HEK293 (cell line): ENCODE measurements at regions not wholly inside any gene's neighbourhood (a gene's known extent, or its start where the extent isn't known, plus 50 kb on each side); places are given as distances from the start of the nearest gene placed in this dataset.

Source experiments
- CTCF ChIA-PET: fragments of 350-600 bp; formaldehyde crosslinking; extraction: SDS; loops from one replicate; lab custom pipeline; 2021; ENCODE audit warnings: antibody characterized with exemption; lab: Yijun Ruan, JAX
- POLR2A ChIA-PET: fragments of 300-600 bp; formaldehyde crosslinking; extraction: SDS; loops from one replicate; lab custom pipeline; 2020; ENCODE audit warnings: antibody characterized with exemption, inconsistent platforms; lab: Yijun Ruan, JAX
- H3K27ac ChIP-seq: fragments of 200-500 bp; sonication (Bioruptor generic); 2 replicates; pipeline ENCODE4 v1.5.1; 2014; ENCODE audit warnings: low read depth, low read length, control low read depth, inconsistent platforms; ENCODE audit errors: extremely low read depth
- H3K36me3 ChIP-seq, 2 experiments: fragments of 200-500 bp in 1 of 2; sonication (Bioruptor generic) in 1 of 2; 1 replicate in 1 of 2; 2 replicates in 1 of 2; pipeline ENCODE4 v1.5.1; 2014 to 2017; ENCODE audit warnings: inconsistent platforms in 2 of 2, low read length in 2 of 2; ENCODE audit not compliant: control insufficient read depth in 2 of 2, insufficient read depth in 1 of 2
- H3K4me1 ChIP-seq: fragments of 200-500 bp; sonication (Bioruptor generic); 2 replicates; pipeline ENCODE4 v1.5.1; 2014; ENCODE audit warnings: mild to moderate bottlenecking, low read length, inconsistent platforms; ENCODE audit not compliant: control insufficient read depth, insufficient read depth
- H3K4me3 ChIP-seq: 2 replicates; pipeline ENCODE4 v1.5.1; 2011; ENCODE audit warnings: low read depth, mild to moderate bottlenecking, control low read depth, low read length, moderate library complexity
- H3K9me3 ChIP-seq: fragments of 200-500 bp; sonication (Bioruptor generic); 2 replicates; pipeline ENCODE4 v1.5.1; 2014; ENCODE audit warnings: low read depth, low read length, inconsistent platforms; ENCODE audit not compliant: control insufficient read depth, insufficient read depth
- IKZF3 ChIP-seq: fragments of 450-650 bp; IDR thresholded peaks from 2 replicates; pipeline ENCODE4 v1.5.0; 2018; ENCODE audit warnings: missing biosample characterization, mild to moderate bottlenecking, missing genetic modification characterization, moderate library complexity
- KLF8 ChIP-seq: fragments of 450-650 bp; formaldehyde crosslinking; IDR thresholded peaks from 2 replicates; pipeline ENCODE4 v1.5.1; 2016; ENCODE audit warnings: missing biosample characterization, missing genetic modification characterization
- REPIN1 ChIP-seq: fragments of 450-650 bp; formaldehyde crosslinking; IDR thresholded peaks from 2 replicates; pipeline ENCODE4 v1.5.1; 2017; ENCODE audit warnings: missing biosample characterization, missing genetic modification characterization, low read depth
- SCRT1 ChIP-seq: fragments of 450-650 bp; formaldehyde crosslinking; IDR thresholded peaks from 2 replicates; pipeline ENCODE4 v1.5.1; 2016; ENCODE audit warnings: missing biosample characterization, missing genetic modification characterization, borderline replicate concordance
- SETDB1 ChIP-seq: IDR thresholded peaks from one replicate; pipeline ENCODE4 v1.6.1; 2017; ENCODE audit warnings: mild to moderate bottlenecking, low read length, moderate library complexity, mixed read lengths; ENCODE audit not compliant: insufficient read length
- TCF7L2 ChIP-seq: IDR thresholded peaks from 2 replicates; pipeline ENCODE4 v1.6.1; 2011; ENCODE audit warnings: low read depth, mild to moderate bottlenecking, inconsistent platforms, low read length, moderate library complexity, borderline replicate concordance
- ZBTB7A ChIP-seq: fragments of 450-650 bp; formaldehyde crosslinking; IDR thresholded peaks from 2 replicates; pipeline ENCODE4 v1.5.1; 2016; ENCODE audit warnings: low read depth, missing biosample characterization, missing genetic modification characterization
- ZFP41 ChIP-seq: fragments of 450-650 bp; formaldehyde crosslinking; IDR thresholded peaks from 2 replicates; pipeline ENCODE4 v1.5.1; 2016; ENCODE audit warnings: missing biosample characterization, missing genetic modification characterization, borderline replicate concordance
- ZNF10 ChIP-seq: fragments of 450-650 bp; formaldehyde crosslinking; IDR thresholded peaks from 2 replicates; pipeline ENCODE4 v1.5.1; 2017; ENCODE audit warnings: missing biosample characterization, missing genetic modification characterization
- ZNF121 ChIP-seq: fragments of 450-650 bp; formaldehyde crosslinking; IDR thresholded peaks from 2 replicates; pipeline ENCODE4 v1.5.1; 2016; ENCODE audit warnings: missing biosample characterization, missing genetic modification characterization
- ZNF157 ChIP-seq: fragments of 450-650 bp; formaldehyde crosslinking; IDR thresholded peaks from 2 replicates; pipeline ENCODE4 v1.5.1; 2016; ENCODE audit warnings: missing biosample characterization, missing genetic modification characterization
- ZNF302 ChIP-seq: fragments of 450-650 bp; formaldehyde crosslinking; IDR thresholded peaks from 2 replicates; pipeline ENCODE4 v1.5.1; 2016; ENCODE audit warnings: missing biosample characterization, missing genetic modification characterization, low read depth
- ZNF433 ChIP-seq: fragments of 450-650 bp; formaldehyde crosslinking; IDR thresholded peaks from 2 replicates; pipeline ENCODE4 v1.5.1; 2016; ENCODE audit warnings: missing biosample characterization, missing genetic modification characterization, low read depth
- ZNF610 ChIP-seq: fragments of 450-650 bp; formaldehyde crosslinking; IDR thresholded peaks from 2 replicates; pipeline ENCODE4 v1.5.1; 2016; ENCODE audit warnings: missing biosample characterization, missing genetic modification characterization, borderline replicate concordance
- TF ChIP-seq, protein P1 (sequence below): fragments of 450-650 bp; formaldehyde crosslinking; IDR thresholded peaks from 2 replicates; pipeline ENCODE4 v1.5.1; 2016; ENCODE audit warnings: missing biosample characterization, missing genetic modification characterization
- TF ChIP-seq, protein P2 (sequence below): fragments of 450-650 bp; formaldehyde crosslinking; conservative IDR thresholded peaks from 2 replicates; pipeline ENCODE4 v1.5.1; 2016; ENCODE audit warnings: low read depth, missing biosample characterization, missing genetic modification characterization
- TF ChIP-seq, protein P3 (sequence below): fragments of 450-650 bp; formaldehyde crosslinking; IDR thresholded peaks from 2 replicates; pipeline ENCODE4 v1.5.1; 2016; ENCODE audit warnings: missing biosample characterization, missing genetic modification characterization
- TF ChIP-seq, protein P4 (sequence below): fragments of 450-650 bp; formaldehyde crosslinking; IDR thresholded peaks from 2 replicates; pipeline ENCODE4 v1.5.1; 2016; ENCODE audit warnings: missing biosample characterization, missing genetic modification characterization
- TF ChIP-seq, protein P5 (sequence below): fragments of 450-650 bp; formaldehyde crosslinking; IDR thresholded peaks from 2 replicates; pipeline ENCODE4 v1.5.1; 2017; ENCODE audit warnings: missing biosample characterization, missing genetic modification characterization
- TF ChIP-seq, protein P6 (sequence below): fragments of 450-650 bp; formaldehyde crosslinking; IDR thresholded peaks from 2 replicates; pipeline ENCODE4 v1.5.1; 2016; ENCODE audit warnings: missing biosample characterization, missing genetic modification characterization

DNA sequence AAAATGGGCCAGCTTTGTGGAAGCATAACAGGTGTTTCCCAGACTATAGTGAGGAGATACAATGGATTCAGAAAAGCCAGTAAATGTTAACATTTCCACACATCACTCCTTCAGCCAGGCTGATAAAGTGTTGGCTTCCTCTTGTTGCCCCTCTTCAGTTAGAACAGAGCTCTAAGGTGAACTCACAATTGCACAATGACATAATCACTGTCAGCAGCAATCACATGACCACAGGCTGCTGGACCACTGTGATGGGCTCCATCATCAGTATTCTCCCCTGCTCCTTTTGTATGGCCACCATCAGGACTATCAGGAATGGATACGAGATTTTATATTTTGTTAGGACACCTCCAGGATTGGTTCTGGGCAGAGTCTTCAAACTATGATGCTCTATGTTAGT, 849.4 kb upstream of the GHITM start (continued):
- TF ChIP-seq ZNF433 (tag by site-specific recombination) (no peak), SETDB1 (no peak), KLF8 (tag by site-specific recombination) (no peak), ZNF610 (tag by site-specific recombination) (no peak)
- TF ChIP-seq, protein P1, sequence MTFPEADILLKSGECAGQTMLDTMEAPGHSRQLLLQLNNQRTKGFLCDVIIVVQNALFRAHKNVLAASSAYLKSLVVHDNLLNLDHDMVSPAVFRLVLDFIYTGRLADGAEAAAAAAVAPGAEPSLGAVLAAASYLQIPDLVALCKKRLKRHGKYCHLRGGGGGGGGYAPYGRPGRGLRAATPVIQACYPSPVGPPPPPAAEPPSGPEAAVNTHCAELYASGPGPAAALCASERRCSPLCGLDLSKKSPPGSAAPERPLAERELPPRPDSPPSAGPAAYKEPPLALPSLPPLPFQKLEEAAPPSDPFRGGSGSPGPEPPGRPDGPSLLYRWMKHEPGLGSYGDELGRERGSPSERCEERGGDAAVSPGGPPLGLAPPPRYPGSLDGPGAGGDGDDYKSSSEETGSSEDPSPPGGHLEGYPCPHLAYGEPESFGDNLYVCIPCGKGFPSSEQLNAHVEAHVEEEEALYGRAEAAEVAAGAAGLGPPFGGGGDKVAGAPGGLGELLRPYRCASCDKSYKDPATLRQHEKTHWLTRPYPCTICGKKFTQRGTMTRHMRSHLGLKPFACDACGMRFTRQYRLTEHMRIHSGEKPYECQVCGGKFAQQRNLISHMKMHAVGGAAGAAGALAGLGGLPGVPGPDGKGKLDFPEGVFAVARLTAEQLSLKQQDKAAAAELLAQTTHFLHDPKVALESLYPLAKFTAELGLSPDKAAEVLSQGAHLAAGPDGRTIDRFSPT = no peak
- TF ChIP-seq, protein P2, sequence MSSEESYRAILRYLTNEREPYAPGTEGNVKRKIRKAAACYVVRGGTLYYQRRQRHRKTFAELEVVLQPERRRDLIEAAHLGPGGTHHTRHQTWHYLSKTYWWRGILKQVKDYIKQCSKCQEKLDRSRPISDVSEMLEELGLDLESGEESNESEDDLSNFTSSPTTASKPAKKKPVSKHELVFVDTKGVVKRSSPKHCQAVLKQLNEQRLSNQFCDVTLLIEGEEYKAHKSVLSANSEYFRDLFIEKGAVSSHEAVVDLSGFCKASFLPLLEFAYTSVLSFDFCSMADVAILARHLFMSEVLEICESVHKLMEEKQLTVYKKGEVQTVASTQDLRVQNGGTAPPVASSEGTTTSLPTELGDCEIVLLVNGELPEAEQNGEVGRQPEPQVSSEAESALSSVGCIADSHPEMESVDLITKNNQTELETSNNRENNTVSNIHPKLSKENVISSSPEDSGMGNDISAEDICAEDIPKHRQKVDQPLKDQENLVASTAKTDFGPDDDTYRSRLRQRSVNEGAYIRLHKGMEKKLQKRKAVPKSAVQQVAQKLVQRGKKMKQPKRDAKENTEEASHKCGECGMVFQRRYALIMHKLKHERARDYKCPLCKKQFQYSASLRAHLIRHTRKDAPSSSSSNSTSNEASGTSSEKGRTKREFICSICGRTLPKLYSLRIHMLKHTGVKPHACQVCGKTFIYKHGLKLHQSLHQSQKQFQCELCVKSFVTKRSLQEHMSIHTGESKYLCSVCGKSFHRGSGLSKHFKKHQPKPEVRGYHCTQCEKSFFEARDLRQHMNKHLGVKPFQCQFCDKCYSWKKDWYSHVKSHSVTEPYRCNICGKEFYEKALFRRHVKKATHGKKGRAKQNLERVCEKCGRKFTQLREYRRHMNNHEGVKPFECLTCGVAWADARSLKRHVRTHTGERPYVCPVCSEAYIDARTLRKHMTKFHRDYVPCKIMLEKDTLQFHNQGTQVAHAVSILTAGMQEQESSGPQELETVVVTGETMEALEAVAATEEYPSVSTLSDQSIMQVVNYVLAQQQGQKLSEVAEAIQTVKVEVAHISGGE (tag by site-specific recombination) = no peak
- TF ChIP-seq, protein P3, sequence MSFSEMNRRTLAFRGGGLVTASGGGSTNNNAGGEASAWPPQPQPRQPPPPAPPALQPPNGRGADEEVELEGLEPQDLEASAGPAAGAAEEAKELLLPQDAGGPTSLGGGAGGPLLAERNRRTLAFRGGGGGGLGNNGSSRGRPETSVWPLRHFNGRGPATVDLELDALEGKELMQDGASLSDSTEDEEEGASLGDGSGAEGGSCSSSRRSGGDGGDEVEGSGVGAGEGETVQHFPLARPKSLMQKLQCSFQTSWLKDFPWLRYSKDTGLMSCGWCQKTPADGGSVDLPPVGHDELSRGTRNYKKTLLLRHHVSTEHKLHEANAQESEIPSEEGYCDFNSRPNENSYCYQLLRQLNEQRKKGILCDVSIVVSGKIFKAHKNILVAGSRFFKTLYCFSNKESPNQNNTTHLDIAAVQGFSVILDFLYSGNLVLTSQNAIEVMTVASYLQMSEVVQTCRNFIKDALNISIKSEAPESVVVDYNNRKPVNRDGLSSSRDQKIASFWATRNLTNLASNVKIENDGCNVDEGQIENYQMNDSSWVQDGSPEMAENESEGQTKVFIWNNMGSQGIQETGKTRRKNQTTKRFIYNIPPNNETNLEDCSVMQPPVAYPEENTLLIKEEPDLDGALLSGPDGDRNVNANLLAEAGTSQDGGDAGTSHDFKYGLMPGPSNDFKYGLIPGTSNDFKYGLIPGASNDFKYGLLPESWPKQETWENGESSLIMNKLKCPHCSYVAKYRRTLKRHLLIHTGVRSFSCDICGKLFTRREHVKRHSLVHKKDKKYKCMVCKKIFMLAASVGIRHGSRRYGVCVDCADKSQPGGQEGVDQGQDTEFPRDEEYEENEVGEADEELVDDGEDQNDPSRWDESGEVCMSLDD = no peak
- TF ChIP-seq, protein P4, sequence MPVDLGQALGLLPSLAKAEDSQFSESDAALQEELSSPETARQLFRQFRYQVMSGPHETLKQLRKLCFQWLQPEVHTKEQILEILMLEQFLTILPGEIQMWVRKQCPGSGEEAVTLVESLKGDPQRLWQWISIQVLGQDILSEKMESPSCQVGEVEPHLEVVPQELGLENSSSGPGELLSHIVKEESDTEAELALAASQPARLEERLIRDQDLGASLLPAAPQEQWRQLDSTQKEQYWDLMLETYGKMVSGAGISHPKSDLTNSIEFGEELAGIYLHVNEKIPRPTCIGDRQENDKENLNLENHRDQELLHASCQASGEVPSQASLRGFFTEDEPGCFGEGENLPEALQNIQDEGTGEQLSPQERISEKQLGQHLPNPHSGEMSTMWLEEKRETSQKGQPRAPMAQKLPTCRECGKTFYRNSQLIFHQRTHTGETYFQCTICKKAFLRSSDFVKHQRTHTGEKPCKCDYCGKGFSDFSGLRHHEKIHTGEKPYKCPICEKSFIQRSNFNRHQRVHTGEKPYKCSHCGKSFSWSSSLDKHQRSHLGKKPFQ (tag by site-specific recombination) = no peak

DNA sequence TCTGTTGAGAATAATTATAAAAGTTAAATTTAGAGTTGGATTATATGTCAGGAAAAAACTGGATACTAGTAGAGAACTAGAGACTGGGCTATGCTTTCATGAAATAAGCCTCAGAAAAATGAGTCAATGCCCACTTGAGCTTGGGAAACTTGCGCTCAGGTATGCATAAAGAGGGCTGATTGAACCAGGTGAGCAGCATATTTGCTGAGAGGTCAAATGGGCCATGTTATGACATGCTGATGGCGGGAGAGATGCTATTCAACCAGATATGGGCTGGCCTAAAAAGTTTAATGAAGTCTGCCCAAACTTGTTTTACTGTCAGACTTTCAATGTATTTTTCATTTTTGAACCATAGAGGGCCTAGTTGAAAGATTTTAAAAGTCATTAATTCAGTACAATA, 837.6 kb upstream of the GHITM start:
- CTCF ChIA-PET = no interaction called here
- TF ChIP-seq ZBTB7A (tag by site-specific recombination) (no peak), ZNF10 (tag by site-specific recombination) (no peak), TCF7L2 (no peak), IKZF3 (no peak), SCRT1 (tag by site-specific recombination) (no peak), ZFP41 (tag by site-specific recombination) (no peak), ZNF302 (tag by site-specific recombination) (no peak), REPIN1 (tag by site-specific recombination) (no peak), ZNF121 (tag by site-specific recombination) (no peak), ZNF157 (no peak)
- TF ChIP-seq, protein P5, sequence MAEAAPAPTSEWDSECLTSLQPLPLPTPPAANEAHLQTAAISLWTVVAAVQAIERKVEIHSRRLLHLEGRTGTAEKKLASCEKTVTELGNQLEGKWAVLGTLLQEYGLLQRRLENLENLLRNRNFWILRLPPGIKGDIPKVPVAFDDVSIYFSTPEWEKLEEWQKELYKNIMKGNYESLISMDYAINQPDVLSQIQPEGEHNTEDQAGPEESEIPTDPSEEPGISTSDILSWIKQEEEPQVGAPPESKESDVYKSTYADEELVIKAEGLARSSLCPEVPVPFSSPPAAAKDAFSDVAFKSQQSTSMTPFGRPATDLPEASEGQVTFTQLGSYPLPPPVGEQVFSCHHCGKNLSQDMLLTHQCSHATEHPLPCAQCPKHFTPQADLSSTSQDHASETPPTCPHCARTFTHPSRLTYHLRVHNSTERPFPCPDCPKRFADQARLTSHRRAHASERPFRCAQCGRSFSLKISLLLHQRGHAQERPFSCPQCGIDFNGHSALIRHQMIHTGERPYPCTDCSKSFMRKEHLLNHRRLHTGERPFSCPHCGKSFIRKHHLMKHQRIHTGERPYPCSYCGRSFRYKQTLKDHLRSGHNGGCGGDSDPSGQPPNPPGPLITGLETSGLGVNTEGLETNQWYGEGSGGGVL (tag by site-specific recombination) = no peak
- TF ChIP-seq, protein P6, sequence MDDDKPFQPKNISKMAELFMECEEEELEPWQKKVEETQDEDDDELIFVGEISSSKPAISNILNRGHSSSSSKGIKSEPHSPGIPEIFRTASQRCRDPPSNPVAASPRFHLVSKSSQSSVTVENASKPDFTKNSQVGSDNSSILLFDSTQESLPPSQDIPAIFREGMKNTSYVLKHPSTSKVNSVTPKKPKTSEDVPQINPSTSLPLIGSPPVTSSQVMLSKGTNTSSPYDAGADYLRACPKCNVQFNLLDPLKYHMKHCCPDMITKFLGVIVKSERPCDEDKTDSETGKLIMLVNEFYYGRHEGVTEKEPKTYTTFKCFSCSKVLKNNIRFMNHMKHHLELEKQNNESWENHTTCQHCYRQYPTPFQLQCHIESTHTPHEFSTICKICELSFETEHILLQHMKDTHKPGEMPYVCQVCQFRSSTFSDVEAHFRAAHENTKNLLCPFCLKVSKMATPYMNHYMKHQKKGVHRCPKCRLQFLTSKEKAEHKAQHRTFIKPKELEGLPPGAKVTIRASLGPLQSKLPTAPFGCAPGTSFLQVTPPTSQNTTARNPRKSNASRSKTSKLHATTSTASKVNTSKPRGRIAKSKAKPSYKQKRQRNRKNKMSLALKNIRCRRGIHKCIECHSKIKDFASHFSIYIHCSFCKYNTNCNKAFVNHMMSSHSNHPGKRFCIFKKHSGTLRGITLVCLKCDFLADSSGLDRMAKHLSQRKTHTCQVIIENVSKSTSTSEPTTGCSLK (tag by site-specific recombination) = no peak
- TF ChIP-seq, protein P1 = no peak

More for the DNA sequence above, 837.6 kb upstream of the GHITM start:
- Histone ChIP-seq H3K4me1 (no peaks in the 10 kb centered on the region), H3K36me3 (no peaks in the 10 kb centered on the region), H3K27ac (no peak overlapping the region), H3K4me3 (no peak overlapping the region), H3K9me3 (no peaks in the 10 kb centered on the region)
- POLR2A ChIA-PET = no interaction called here
